ENCODE measurements at regions not wholly inside any gene's neighbourhood (a gene's known extent, or its start where the extent isn't known, plus 50 kb on each side); places are given as distances from the start of the nearest gene placed in this dataset.

GRCh38 chr2:12465631-12466135, 251.1 kb upstream of the TRIB2 start:
- TF ChIP-seq CTCF (IDR thresholded peaks at IDR 0.05; ENCODE audit: low read depth, low read length, poor library complexity, severe bottlenecking): no peak
- no peak for TF ChIP-seq EZH2phosphoT487 (IDR thresholded peaks at IDR 0.05; ENCODE audit: borderline replicate concordance, low read length)
